Activated CD4-positive, alpha-beta T cell treated with anti-CD3 and anti-CD28 coated beads for 4 hours (primary cell): ENCODE measurements at regions not wholly inside any gene's neighbourhood (a gene's known extent, or its start where the extent isn't known, plus 50 kb on each side); places are given as distances from the start of the nearest gene placed in this dataset.

ENCODE experiments used
- DNase-seq, 2 donors: peaks; one replicate each; pipeline ENCODE4 v3.0.0-alpha.2; 2020

GRCh38 chr22:46092011-46092410 is 58.3 kb upstream of the PPARA start:
- no peak for DNase-seq

- DNase-seq, result no peak
Observed at GRCh38 chr22:46092670-46093410, 57.5 kb upstream of the PPARA start.

GRCh38 chr22:46093796-46094195 is 56.5 kb upstream of the PPARA start:
- DNase-seq, result no peak

GRCh38 chr22:46094676-46095075 is 55.6 kb upstream of the PPARA start:
- no peak for DNase-seq

- DNase-seq, result no peak
Observed at GRCh38 chr22:46096051-46096450, 54.3 kb upstream of the PPARA start.

- no peak for DNase-seq
Observed at GRCh38 chr22:46096706-46097230, 53.6 kb upstream of the PPARA start.

GRCh38 chr22:46097268-46097900 is 52.9 kb upstream of the PPARA start:
- no peak for DNase-seq

GRCh38 chr22:46098525-46099475 is 51.5 kb upstream of the PPARA start:
- no peak for DNase-seq

- no peak for DNase-seq
Observed at GRCh38 chr22:46099740-46100139, 50.6 kb upstream of the PPARA start.

- DNase-seq, result no peak
Observed at GRCh38 chr22:46100401-46101105, 49.8 kb upstream of the PPARA start.
